Liver (tissue), 7 donors: ENCODE measurements at regions not wholly inside any gene's neighbourhood (a gene's known extent, or its start where the extent isn't known, plus 50 kb on each side); places are given as distances from the start of the nearest gene placed in this dataset.

Experiments used
- DNase-seq: peaks from one replicate; pipeline ENCODE4 v3.0.0-alpha.2; 2017; ENCODE audit warnings: low spot score
- H3K27ac ChIP-seq, 2 donors: one replicate each; pipeline ENCODE4 v1.7.0; 2013; ENCODE audit warnings: inconsistent platforms in 2 of 2, low read length in 2 of 2, control low read depth in 1 of 2, low read depth in 1 of 2, mild to moderate bottlenecking in 1 of 2
- H3K27me3 ChIP-seq, 4 donors: one replicate each; pipeline versions ENCODE4 v1.6.1 to v1.7.0; 2013; ENCODE audit warnings: low read length in 3 of 4, inconsistent platforms in 1 of 4, mild to moderate bottlenecking in 1 of 4, moderate library complexity in 1 of 4; ENCODE audit not compliant: control insufficient read depth in 4 of 4, insufficient read depth in 4 of 4
- H3K36me3 ChIP-seq, 4 donors: one replicate each; pipeline versions ENCODE4 v1.6.1 to v1.7.0; 2013; ENCODE audit warnings: low read length in 3 of 4, mild to moderate bottlenecking in 3 of 4, low read depth in 1 of 4, moderate library complexity in 1 of 4; ENCODE audit not compliant: control insufficient read depth in 4 of 4, insufficient read depth in 3 of 4
- H3K4me1 ChIP-seq, 4 donors: one replicate each; pipeline versions ENCODE4 v1.6.1 to v1.7.0; 2013; ENCODE audit warnings: low read length in 3 of 4, mild to moderate bottlenecking in 3 of 4, moderate library complexity in 1 of 4; ENCODE audit not compliant: control insufficient read depth in 4 of 4, insufficient read depth in 4 of 4
- H3K4me3 ChIP-seq, 3 donors: one replicate each; pipeline versions ENCODE4 v1.6.1 to v1.7.0; 2013; ENCODE audit warnings: low read length in 3 of 3, control low read depth in 1 of 3, low read depth in 1 of 3, mild to moderate bottlenecking in 1 of 3
- H3K9ac ChIP-seq, 2 donors: one replicate each; pipeline ENCODE4 v1.7.0; 2013; ENCODE audit warnings: low read length in 2 of 2, mild to moderate bottlenecking in 2 of 2, moderate library complexity in 2 of 2, control low read depth in 1 of 2, low read depth in 1 of 2
- H3K9me3 ChIP-seq, 4 donors: one replicate each; pipeline versions ENCODE4 v1.6.1 to v1.7.0; 2013; ENCODE audit warnings: low read length in 3 of 4; ENCODE audit not compliant: control insufficient read depth in 4 of 4
- ATF3 ChIP-seq: IDR thresholded peaks from 2 replicates; pipeline ENCODE4 v1.6.1; 2016; ENCODE audit warnings: antibody characterized with exemption
- EGR1 ChIP-seq, 2 donors: IDR thresholded peaks; 2 replicates each; pipeline ENCODE4 v1.6.1; 2016 to 2018; ENCODE audit warnings: antibody characterized with exemption in 2 of 2, low read depth in 2 of 2
- FOXA1 ChIP-seq: IDR thresholded peaks from 2 replicates; pipeline ENCODE4 v1.6.1; 2016; ENCODE audit warnings: antibody characterized with exemption
- GABPA ChIP-seq, 2 donors: IDR thresholded peaks in 1 of 2; conservative IDR thresholded peaks in 1 of 2; 2 replicates each; pipeline ENCODE4 v1.6.1; 2016; ENCODE audit warnings: antibody characterized with exemption in 2 of 2, mild to moderate bottlenecking in 1 of 2, moderate library complexity in 1 of 2
- HNF4A ChIP-seq, 2 donors: conservative IDR thresholded peaks; 2 replicates each; pipeline ENCODE4 v1.6.1; 2016; ENCODE audit warnings: antibody characterized with exemption in 2 of 2, mild to moderate bottlenecking in 2 of 2
- HNF4G ChIP-seq: IDR thresholded peaks from 2 replicates; pipeline ENCODE4 v1.6.1; 2016; ENCODE audit warnings: antibody characterized with exemption
- JUND ChIP-seq, 2 donors: IDR thresholded peaks; 2 replicates each; pipeline ENCODE4 v1.6.1; 2016; ENCODE audit warnings: antibody characterized with exemption in 2 of 2
- MAX ChIP-seq: IDR thresholded peaks from 2 replicates; pipeline ENCODE4 v1.6.1; 2016; ENCODE audit warnings: antibody characterized with exemption
- RAD21 ChIP-seq, 2 donors: IDR thresholded peaks; 2 replicates each; pipeline ENCODE4 v1.6.1; 2016; ENCODE audit warnings: antibody characterized with exemption in 2 of 2, mild to moderate bottlenecking in 2 of 2
- REST ChIP-seq: IDR thresholded peaks from 2 replicates; pipeline ENCODE4 v1.6.1; 2016; ENCODE audit warnings: antibody characterized with exemption, mild to moderate bottlenecking
- RXRA ChIP-seq, 2 donors: IDR thresholded peaks; 2 replicates each; pipeline ENCODE4 v1.6.1; 2017 to 2018; ENCODE audit warnings: antibody characterized with exemption in 2 of 2, mild to moderate bottlenecking in 1 of 2
- SP1 ChIP-seq: IDR thresholded peaks from 2 replicates; pipeline ENCODE4 v1.6.1; 2018; ENCODE audit warnings: antibody characterized with exemption, mild to moderate bottlenecking
- YY1 ChIP-seq: IDR thresholded peaks from 2 replicates; pipeline ENCODE4 v1.6.1; 2016; ENCODE audit warnings: antibody characterized with exemption, mild to moderate bottlenecking
- ZBTB33 ChIP-seq: IDR thresholded peaks from 2 replicates; pipeline ENCODE4 v1.6.1; 2016; ENCODE audit warnings: antibody characterized with exemption
- WGBS: extraction: QIAGEN DNeasy Blood & Tissue Kit; methylation state at CpG from one replicate; pipeline ENCODE4 v1.1.7; 2013; 5-methylcytosine and 5-hydroxymethylcytosine counted together
- donor health status: healthy.
- donor health status: healthy.
- donor health status: healthy.
- donor health status: healthy.

- Histone ChIP-seq H3K27ac (no peak overlapping the region), H3K9me3 (no peaks in the 10 kb centered on the region), H3K9ac (no peak overlapping the region), H3K36me3 (no peaks in the 10 kb centered on the region), H3K4me3 (no peak overlapping the region), H3K27me3 (no peaks in the 10 kb centered on the region), H3K4me1 (no peaks in the 10 kb centered on the region)
- TF ChIP-seq YY1: no peak
- no peak for TF ChIP-seq EGR1 (IDR thresholded peaks at IDR 0.05; ENCODE audit: low read depth in 2 of 2)
- DNase-seq: no peak
- WGBS: 77% methylated on average over 8 of the region's 8 CpGs
Observed at GRCh38 chr22:44436736-44437135, 61.3 kb downstream of the RTL6 start.

- no peaks in the 10 kb centered on the region for H3K4me1 ChIP-seq
- H3K27ac ChIP-seq: no peak overlapping the region
- DNase-seq: no peak
- 90% methylated on average over 4 of the region's 4 CpGs for WGBS
- TF ChIP-seq SP1: no peak
- no peak for TF ChIP-seq EGR1 (IDR thresholded peaks at IDR 0.05; ENCODE audit: low read depth in 2 of 2)
- no peak for TF ChIP-seq JUND (IDR thresholded peaks at IDR 0.05)
- no peak for TF ChIP-seq RXRA (IDR thresholded peaks at IDR 0.05)
- no peak for TF ChIP-seq ZBTB33
- no peak for TF ChIP-seq YY1
- no peak for TF ChIP-seq ATF3
- no peak for TF ChIP-seq FOXA1
- no peak for TF ChIP-seq HNF4G
- TF ChIP-seq MAX: no peak
- H3K9ac ChIP-seq: no peak overlapping the region
- no peak overlapping the region for H3K4me3 ChIP-seq
- no peaks in the 10 kb centered on the region for H3K27me3 ChIP-seq
- H3K9me3 ChIP-seq: no peaks in the 10 kb centered on the region
- no peaks in the 10 kb centered on the region for H3K36me3 ChIP-seq
Observed at GRCh38 chr22:44431256-44431655, 66.8 kb downstream of the RTL6 start.

GRCh38 chr22:44430716-44431115 lies 67.3 kb downstream of the RTL6 start:
- WGBS: 86% methylated on average over 7 of the region's 7 CpGs
- TF ChIP-seq HNF4A (conservative IDR thresholded peaks at IDR 0.05): no peak
- TF ChIP-seq GABPA (IDR thresholded peaks at IDR 0.05 in 1 of 2, conservative IDR thresholded peaks at IDR 0.05 in 1 of 2): no peak
- no peak for TF ChIP-seq MAX
- TF ChIP-seq YY1: no peak
- no peak for TF ChIP-seq REST
- no peak for TF ChIP-seq RAD21 (IDR thresholded peaks at IDR 0.05)
- TF ChIP-seq HNF4G: no peak
- no peaks in the 10 kb centered on the region for H3K4me1 ChIP-seq
- no peaks in the 10 kb centered on the region for H3K27me3 ChIP-seq
- H3K9me3 ChIP-seq: no peaks in the 10 kb centered on the region
- no peak overlapping the region for H3K4me3 ChIP-seq
- DNase-seq: no peak
- H3K27ac ChIP-seq: no peak overlapping the region
- no peaks in the 10 kb centered on the region for H3K36me3 ChIP-seq
- H3K9ac ChIP-seq: no peak overlapping the region
